GM18517 (cell line): ENCODE measurements at regions not wholly inside any gene's neighbourhood (a gene's known extent, or its start where the extent isn't known, plus 50 kb on each side); places are given as distances from the start of the nearest gene placed in this dataset.

Source experiments
- ATAC-seq: cut with Tn5 transposase; IDR thresholded peaks from one replicate; pipeline ENCODE4 v1.9.1; 2021; ENCODE audit warnings: mild to moderate bottlenecking, moderate library complexity; ENCODE audit not compliant: unreplicated experiment

DNA sequence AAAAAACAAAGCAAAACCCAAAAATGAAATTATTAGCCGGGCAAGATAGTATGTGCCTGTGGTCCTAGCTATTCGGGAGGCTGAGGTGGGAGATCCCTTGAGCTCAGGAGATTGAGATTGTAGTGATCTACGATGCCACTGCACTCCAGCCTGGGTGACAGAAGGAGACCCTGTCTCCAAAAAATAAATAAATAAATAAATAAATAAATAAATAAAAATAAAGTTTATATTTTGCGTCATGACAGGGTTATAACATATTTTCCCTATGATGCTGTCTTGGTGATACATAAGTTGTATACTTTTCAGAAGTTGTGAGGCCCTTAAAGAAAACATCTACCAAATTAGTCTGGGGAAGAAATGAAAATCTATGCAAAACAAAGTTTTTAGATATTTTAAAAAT is 94.5 kb upstream of the MKLN1 start:
- ATAC-seq, result no peak

GRCh38 chr7:131234719-131235488 is 92.8 kb upstream of the MKLN1 start:
- ATAC-seq, result no peak

- no peak for ATAC-seq
Measured at GRCh38 chr7:131235489-131236317, 92.0 kb upstream of the MKLN1 start.

- no peak for ATAC-seq
Measured at GRCh38 chr7:131236318-131236672, 91.4 kb upstream of the MKLN1 start.

- no peak for ATAC-seq
Measured at GRCh38 chr7:131238347-131238931, 89.2 kb upstream of the MKLN1 start.

- no peak for ATAC-seq
Measured at GRCh38 chr7:131241386-131241785, 86.3 kb upstream of the MKLN1 start.

DNA sequence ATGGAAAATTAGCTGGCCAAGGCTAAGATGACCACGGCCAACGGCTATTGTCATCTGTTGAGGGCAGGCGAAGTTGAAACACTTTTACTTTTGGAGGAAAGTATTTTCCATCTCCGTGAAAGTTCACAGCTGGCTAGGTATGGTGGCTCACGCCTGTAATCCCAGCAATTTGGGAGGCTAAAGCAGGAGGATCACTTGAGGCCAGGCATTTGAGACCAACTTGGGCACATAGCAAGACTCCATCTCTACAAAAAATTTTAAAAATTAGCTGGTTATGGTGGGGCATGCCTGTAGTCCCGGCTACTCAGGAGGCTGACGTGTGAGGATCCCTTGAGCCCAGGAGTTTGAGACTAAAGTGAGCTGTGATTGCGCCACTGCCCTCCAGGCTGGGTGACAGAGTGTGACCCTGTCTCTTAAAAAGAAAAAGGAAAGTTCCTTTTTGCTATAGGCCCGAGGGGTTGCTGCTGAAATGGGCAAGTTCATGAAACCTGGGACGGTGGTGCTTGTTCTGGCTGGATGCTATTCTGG is 85.5 kb upstream of the MKLN1 start:
- ATAC-seq, result no peak

DNA sequence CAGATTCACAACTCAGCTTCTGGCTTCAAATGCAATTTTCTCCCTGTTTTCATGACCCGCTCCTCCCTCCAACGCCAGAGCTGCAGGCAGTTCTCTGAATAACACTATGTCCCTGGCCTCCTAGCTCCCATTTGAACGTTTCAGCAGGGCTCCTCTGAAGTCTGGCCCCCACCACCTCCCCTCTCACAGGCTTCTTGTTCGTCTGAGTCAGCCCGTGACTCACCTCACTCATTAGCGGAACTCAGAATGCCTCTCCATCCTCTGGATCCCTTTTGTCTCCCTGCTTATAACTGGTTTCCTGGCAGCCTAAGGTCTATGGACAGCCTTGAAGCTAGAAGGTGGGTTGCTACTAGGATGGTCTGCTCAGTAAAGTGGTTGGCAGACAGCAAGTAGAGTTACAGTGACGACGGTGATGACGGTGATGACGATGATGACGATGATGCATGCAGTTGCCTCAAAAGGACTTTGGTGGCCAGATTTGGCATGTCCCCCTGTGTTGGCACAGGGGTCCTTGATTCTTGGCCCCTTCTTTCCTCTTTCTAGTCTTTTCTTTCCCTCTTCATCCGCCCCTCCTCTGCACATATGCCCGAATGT is 83.3 kb upstream of the MKLN1 start:
- no peak for ATAC-seq

DNA sequence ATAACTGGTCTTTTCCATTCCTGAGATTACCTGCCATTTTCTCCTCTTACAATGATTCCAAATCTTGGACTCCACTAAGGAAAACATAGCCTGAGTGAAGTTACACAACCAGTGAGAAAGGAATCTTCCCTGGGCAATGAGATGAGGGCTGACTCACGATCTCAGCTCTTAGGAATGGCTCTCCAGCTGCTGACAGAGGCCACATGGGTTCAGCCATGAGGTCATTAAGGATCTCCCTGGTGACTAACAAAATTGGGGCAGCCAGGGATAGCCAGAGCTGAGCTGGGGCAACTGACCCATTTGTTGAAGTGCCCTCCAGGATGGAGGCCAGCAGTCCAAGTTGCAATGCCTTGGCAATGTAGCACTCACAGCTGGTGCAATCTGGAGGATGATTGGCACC is 78.7 kb upstream of the MKLN1 start:
- ATAC-seq, result no peak

DNA sequence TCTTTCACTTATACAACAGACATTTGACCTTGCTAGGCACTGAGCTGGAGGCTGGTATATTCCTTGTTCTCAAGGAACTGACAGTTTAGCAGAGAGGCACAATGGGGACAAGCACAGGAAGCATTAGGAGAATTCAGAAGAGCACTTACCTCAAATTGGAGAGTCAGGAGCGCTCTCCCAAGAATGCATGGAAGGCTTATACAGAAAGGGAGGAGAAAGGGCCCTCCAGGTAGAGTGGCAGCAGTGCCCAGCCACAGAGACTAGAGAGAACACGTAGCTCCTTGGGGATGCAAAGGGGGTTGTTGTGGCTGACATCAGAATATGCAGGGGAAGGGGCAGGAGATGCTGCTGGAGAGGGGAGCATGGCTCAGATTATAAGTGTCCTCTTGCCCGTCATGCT is 78.2 kb upstream of the MKLN1 start:
- no peak for ATAC-seq

DNA sequence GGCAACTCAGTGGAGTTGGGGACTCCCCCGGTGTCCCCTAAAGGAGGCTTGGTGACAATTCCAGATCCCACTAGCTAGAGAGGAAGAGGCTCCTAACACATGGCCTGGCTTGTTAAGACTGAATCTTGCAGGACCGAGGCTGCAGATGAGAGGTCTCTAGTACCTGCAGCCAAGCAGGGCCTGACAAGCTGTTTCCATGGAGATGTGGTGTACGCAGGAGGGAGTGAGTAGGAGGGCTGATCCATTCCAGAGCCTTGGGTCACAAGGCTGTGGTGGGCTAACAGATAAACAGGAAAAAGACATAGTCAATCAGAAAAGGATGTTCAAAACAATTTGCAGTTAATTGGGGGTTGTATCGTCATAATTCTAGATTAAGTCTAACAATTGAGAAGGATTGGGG is 77.3 kb upstream of the MKLN1 start:
- ATAC-seq, result no peak

GRCh38 chr7:131251371-131251770 is 76.3 kb upstream of the MKLN1 start:
- ATAC-seq, result no peak

DNA sequence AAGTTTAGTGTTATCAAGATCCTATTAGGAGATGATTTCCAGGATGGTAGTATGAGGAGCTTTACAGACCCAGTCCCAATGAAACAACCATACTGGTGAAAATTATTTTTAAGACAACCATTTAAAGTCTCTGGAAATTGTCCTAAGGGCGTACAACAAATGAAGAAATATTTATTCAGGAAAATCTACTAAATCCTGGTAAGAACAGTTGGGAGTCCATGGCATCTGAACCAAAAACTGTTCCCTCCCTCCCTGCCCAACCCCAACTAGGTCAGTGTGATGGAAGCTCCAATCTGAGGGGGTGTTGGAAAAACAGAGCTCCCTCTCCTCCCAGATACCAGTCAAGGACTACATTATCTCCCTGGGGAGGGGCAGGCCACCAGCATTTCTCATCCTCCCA is 74.7 kb upstream of the MKLN1 start:
- no peak for ATAC-seq

GRCh38 chr7:131254211-131254610 is 73.5 kb upstream of the MKLN1 start:
- ATAC-seq, result no peak

- ATAC-seq, result no peak
Measured at GRCh38 chr7:131255242-131255641, 72.4 kb upstream of the MKLN1 start.

DNA sequence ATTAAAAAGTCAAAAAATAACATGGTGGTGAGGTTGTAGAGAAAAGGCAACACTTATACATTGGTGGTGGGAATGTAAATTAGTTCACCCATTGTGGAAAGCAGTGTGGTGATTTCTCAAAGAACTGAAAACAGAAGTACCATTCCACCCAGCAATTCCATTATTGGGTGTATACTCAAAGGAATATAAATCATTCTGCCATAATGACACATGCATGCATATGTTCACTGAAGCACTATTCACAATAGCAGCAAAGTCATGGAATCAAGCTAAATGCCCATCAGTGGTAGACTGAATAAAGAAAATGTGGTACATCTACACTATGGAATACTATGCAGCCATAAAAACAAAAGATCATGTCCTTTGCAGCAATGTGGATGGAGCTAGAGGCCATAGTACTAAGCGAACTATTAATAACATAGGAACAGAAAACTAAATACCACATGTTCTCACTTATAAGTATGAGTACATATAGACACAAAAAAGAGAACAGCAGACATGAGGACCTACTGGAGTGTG is 66.1 kb upstream of the MKLN1 start:
- no peak for ATAC-seq

GRCh38 chr7:131265227-131265626 is 62.4 kb upstream of the MKLN1 start:
- no peak for ATAC-seq

GRCh38 chr7:131267631-131268030 is 60.0 kb upstream of the MKLN1 start:
- no peak for ATAC-seq

- no peak for ATAC-seq
Measured at GRCh38 chr7:131268906-131269305, 58.8 kb upstream of the MKLN1 start.

- ATAC-seq, result no peak
Measured at GRCh38 chr7:131272086-131272485, 55.6 kb upstream of the MKLN1 start.

DNA sequence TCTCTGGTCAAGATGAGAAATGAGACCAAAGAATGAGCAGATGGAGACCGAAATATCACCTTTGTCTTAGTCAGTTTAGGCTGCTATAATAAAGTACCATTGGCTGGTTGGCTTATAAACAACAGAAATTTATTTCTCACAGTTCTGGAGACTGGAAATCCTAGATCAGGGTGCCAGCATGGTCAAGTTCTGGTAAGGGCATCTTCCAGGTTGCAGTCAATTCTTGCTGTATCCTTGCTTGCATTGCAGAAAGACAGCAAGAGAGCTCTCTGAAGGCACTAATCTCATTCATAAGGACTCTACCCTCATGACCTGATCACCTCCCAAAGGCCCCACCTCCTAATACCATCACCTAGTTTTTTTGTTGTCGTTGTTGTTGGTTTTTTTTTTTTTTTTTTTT is 52.7 kb upstream of the MKLN1 start:
- no peak for ATAC-seq
